NB4 (cell line): ENCODE measurements at regions not wholly inside any gene's neighbourhood (a gene's known extent, or its start where the extent isn't known, plus 50 kb on each side); places are given as distances from the start of the nearest gene placed in this dataset.
"Not testable (repeated sequence)": the region's sequence is repeated elsewhere in the genome, so short reads cannot be mapped to it uniquely, and the experiment has no call there.

Experiments
- DNase-seq: peaks from one replicate; pipeline ENCODE4 v3.0.0; 2010; ENCODE audit warnings: low read depth
- H3K4me3 ChIP-seq: one replicate; pipeline ENCODE4 v1.5.1; 2011; ENCODE audit warnings: mild to moderate bottlenecking, low read depth, low read length, moderate library complexity
- CTCF ChIP-seq: IDR thresholded peaks from one replicate; pipeline ENCODE4 v1.5.1; 2012; ENCODE audit warnings: low read depth, low read length
- MYC ChIP-seq: IDR thresholded peaks from 2 replicates; pipeline ENCODE4 v1.6.1; 2011; ENCODE audit warnings: low read depth, low read length
- POLR2A ChIP-seq: IDR thresholded peaks from 2 replicates; pipeline ENCODE4 v1.6.1; 2011; ENCODE audit warnings: mild to moderate bottlenecking; ENCODE audit not compliant: insufficient read length; ENCODE audit errors: extremely low read depth
- TF ChIP-seq, protein P1 (sequence below): IDR thresholded peaks from 2 replicates; pipeline ENCODE4 v1.6.1; 2011; ENCODE audit warnings: low read depth, low read length

GRCh38 chr1:88502886-88503285 is 181.2 kb upstream of the PKN2 start:
- no peak for DNase-seq
- TF ChIP-seq MYC (no peak), CTCF (no peak), POLR2A (no peak)
- TF ChIP-seq, protein P1, sequence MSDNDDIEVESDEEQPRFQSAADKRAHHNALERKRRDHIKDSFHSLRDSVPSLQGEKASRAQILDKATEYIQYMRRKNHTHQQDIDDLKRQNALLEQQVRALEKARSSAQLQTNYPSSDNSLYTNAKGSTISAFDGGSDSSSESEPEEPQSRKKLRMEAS = no peak
- H3K4me3 ChIP-seq = no peak overlapping the region

DNA sequence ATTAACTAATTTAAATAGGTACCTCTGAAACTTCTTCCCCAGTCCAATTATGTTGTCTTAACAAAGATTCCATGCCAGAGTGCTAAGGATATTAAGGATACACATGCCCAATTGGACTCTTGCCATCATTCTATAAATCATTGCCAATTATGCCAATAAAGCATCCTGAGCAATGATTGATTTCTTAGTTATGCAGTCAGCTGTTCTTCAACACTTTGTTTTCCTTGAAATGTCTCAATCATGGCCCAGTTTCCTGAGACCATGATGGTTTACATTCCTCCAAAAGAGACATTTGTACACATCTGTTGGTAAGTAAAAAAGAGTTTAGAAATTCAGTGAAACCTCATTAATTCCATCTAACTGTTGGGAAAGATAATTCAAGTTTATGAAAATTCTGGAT is 180.4 kb upstream of the PKN2 start:
- no peak for TF ChIP-seq MYC
- DNase-seq = no peak
- H3K4me3 ChIP-seq = no peak overlapping the region

- no peak for TF ChIP-seq MYC
- no peak for TF ChIP-seq POLR2A
- TF ChIP-seq, protein P1 = no peak
- TF ChIP-seq CTCF = no peak
- DNase-seq = no peak
- no peak overlapping the region for H3K4me3 ChIP-seq
These were observed 179.5 kb upstream of the PKN2 start for GRCh38 chr1:88504601-88505000.

DNA sequence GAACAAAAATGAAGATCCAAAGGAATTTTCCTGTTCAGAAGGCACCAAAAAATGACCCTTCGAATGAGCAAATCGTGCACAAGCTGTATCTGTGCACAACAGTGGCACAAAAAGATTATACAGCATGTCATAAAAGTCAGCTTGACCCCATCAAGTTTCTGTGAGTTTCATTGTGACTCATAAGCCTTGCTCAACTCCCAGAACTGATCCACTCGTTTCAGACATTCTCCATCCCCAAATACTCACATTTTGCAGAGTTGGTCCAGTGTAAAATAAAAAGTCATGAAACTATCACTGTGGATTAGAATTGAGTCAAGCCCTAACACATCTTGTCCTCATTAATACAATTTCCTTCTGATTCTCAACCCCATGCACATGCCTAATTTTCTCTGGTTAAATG is 174.7 kb upstream of the PKN2 start:
- no peak overlapping the region for H3K4me3 ChIP-seq
- no peak for DNase-seq

DNA sequence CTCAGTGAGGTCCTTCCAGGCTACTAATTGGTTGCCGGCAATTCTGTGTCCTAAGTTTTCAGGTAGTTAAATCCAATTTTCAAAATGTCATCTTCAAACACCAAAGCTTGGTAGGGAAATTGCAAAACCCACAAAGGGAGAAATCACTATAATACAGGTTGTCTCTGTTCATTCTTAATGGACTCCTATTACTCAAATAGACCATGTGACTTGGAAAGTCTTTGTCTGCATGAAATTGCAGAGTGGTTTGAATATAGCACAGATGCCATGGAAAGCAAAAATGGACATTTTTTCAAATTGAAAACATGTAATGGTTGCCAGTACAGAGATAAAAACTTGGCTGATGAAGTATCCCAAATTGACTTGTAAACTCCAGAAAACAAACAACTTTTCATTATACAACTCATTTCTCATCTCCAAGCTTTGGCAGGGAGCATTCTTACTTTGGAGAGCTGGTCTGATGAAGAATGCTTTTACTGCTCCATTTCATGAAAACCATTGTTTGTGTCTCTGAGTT is 169.5 kb upstream of the PKN2 start:
- no peak for DNase-seq
- no peak overlapping the region for H3K4me3 ChIP-seq
- TF ChIP-seq CTCF (no peak), POLR2A (no peak), MYC (no peak)
- TF ChIP-seq, protein P1 = no peak

More for the DNA sequence above, 174.7 kb upstream of the PKN2 start:
- TF ChIP-seq, protein P1 = no peak
- TF ChIP-seq MYC (no peak), POLR2A (no peak), CTCF (no peak)

DNA sequence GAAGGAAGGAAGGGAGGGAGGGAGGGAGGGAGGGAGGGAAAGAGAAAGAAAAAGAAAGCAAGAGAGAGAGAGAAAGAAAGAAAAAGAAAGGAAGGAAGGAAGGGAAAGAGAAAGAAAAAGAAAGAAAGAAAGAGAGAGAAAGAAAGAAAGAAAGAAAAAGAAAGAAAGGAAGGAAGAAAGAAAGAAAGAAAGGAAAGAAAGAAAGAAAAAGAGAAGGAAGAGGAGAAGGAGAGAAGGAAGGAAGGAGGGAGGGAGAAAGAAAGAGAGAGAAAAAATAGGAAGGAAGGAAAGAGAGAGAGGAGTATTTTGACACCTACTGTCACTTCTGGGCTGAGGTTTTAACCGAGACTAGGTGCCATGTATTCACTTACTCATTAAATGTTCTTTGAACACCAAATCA is 166.6 kb upstream of the PKN2 start:
- H3K4me3 ChIP-seq, DNase-seq: not testable (repeated sequence)

GRCh38 chr1:88519156-88519555 is 164.9 kb upstream of the PKN2 start:
- DNase-seq = no peak
- H3K4me3 ChIP-seq = no peak overlapping the region
- TF ChIP-seq POLR2A (no peak), CTCF (no peak), MYC (no peak)
- TF ChIP-seq, protein P1 = no peak
